Duodenal mucosa (tissue), 2 donors: ENCODE measurements at regions not wholly inside any gene's neighbourhood (a gene's known extent, or its start where the extent isn't known, plus 50 kb on each side); places are given as distances from the start of the nearest gene placed in this dataset.

Experiments
- H3K27ac ChIP-seq: one replicate; pipeline ENCODE4 v1.7.0; 2013; ENCODE audit warnings: low read depth, low read length
- H3K27me3 ChIP-seq, 2 donors: one replicate each; pipeline ENCODE4 v1.7.0; 2013; ENCODE audit warnings: low read length in 2 of 2, control low read depth in 1 of 2; ENCODE audit not compliant: insufficient read depth in 2 of 2, control insufficient read depth in 1 of 2
- H3K36me3 ChIP-seq, 2 donors: one replicate each; pipeline ENCODE4 v1.7.0; 2013; ENCODE audit warnings: low read length in 2 of 2, control low read depth in 1 of 2; ENCODE audit not compliant: insufficient read depth in 2 of 2, control insufficient read depth in 1 of 2
- H3K4me1 ChIP-seq, 2 donors: one replicate each; pipeline ENCODE4 v1.7.0; 2013; ENCODE audit warnings: low read length in 2 of 2, control low read depth in 1 of 2; ENCODE audit not compliant: insufficient read depth in 2 of 2, control insufficient read depth in 1 of 2
- H3K4me3 ChIP-seq, 2 donors: one replicate each; pipeline ENCODE4 v1.7.0; 2013; ENCODE audit warnings: low read length in 2 of 2, low read depth in 1 of 2
- H3K9ac ChIP-seq, 2 donors: one replicate each; pipeline ENCODE4 v1.7.0; 2013; ENCODE audit warnings: low read length in 2 of 2, low read depth in 1 of 2
- H3K9me3 ChIP-seq, 2 donors: one replicate each; pipeline ENCODE4 v1.7.0; 2013; ENCODE audit warnings: low read length in 2 of 2, control low read depth in 1 of 2; ENCODE audit not compliant: control insufficient read depth in 1 of 2

- Histone ChIP-seq H3K27me3 (no peaks in the 10 kb centered on the region), H3K4me3 (no peak overlapping the region), H3K9me3 (no peaks in the 10 kb centered on the region), H3K27ac (no peak overlapping the region), H3K36me3 (no peaks in the 10 kb centered on the region), H3K4me1 (no peaks in the 10 kb centered on the region), H3K9ac (no peak overlapping the region)
These were observed 227.6 kb downstream of the LMO4 start for GRCh38 chr1:87556326-87556725.

GRCh38 chr1:87558921-87559320 is 230.2 kb downstream of the LMO4 start:
- Histone ChIP-seq H3K27me3 (no peaks in the 10 kb centered on the region), H3K27ac (no peak overlapping the region), H3K4me1 (no peaks in the 10 kb centered on the region), H3K36me3 (no peaks in the 10 kb centered on the region), H3K4me3 (no peak overlapping the region), H3K9me3 (no peaks in the 10 kb centered on the region), H3K9ac (no peak overlapping the region)

- H3K9ac ChIP-seq, result no peak overlapping the region
- H3K4me1 ChIP-seq, result no peaks in the 10 kb centered on the region
- H3K9me3 ChIP-seq, result no peaks in the 10 kb centered on the region
- H3K27me3 ChIP-seq, result no peaks in the 10 kb centered on the region
- H3K36me3 ChIP-seq, result no peaks in the 10 kb centered on the region
- H3K27ac ChIP-seq, result no peak overlapping the region
- no peak overlapping the region for H3K4me3 ChIP-seq
These were observed 231.5 kb downstream of the LMO4 start for GRCh38 chr1:87560137-87560536.

GRCh38 chr1:87560601-87561360 is 232.1 kb downstream of the LMO4 start:
- H3K9me3 ChIP-seq, result no peaks in the 10 kb centered on the region
- no peaks in the 10 kb centered on the region for H3K36me3 ChIP-seq

GRCh38 chr1:87563211-87563610 is 234.5 kb downstream of the LMO4 start:
- Histone ChIP-seq H3K4me3 (no peak overlapping the region), H3K27ac (no peak overlapping the region), H3K27me3 (no peaks in the 10 kb centered on the region), H3K9ac (no peak overlapping the region), H3K4me1 (no peaks in the 10 kb centered on the region), H3K9me3 (no peaks in the 10 kb centered on the region), H3K36me3 (no peaks in the 10 kb centered on the region)

More at GRCh38 chr1:87560601-87561360, 232.1 kb downstream of the LMO4 start:
- Histone ChIP-seq H3K27me3 (no peaks in the 10 kb centered on the region), H3K27ac (no peak overlapping the region), H3K4me3 (no peak overlapping the region), H3K4me1 (no peaks in the 10 kb centered on the region), H3K9ac (no peak overlapping the region)

GRCh38 chr1:87565861-87566260 is 237.2 kb downstream of the LMO4 start:
- Histone ChIP-seq H3K27ac (no peak overlapping the region), H3K9me3 (no peaks in the 10 kb centered on the region), H3K4me1 (no peaks in the 10 kb centered on the region), H3K27me3 (no peaks in the 10 kb centered on the region), H3K9ac (no peak overlapping the region), H3K36me3 (no peaks in the 10 kb centered on the region), H3K4me3 (no peak overlapping the region)

GRCh38 chr1:87568005-87568404 is 239.3 kb downstream of the LMO4 start:
- no peak overlapping the region for H3K4me3 ChIP-seq
- no peaks in the 10 kb centered on the region for H3K4me1 ChIP-seq
- H3K27me3 ChIP-seq, result no peaks in the 10 kb centered on the region
- H3K9ac ChIP-seq, result no peak overlapping the region
- H3K27ac ChIP-seq, result no peak overlapping the region
- H3K36me3 ChIP-seq, result no peaks in the 10 kb centered on the region
- no peaks in the 10 kb centered on the region for H3K9me3 ChIP-seq

- Histone ChIP-seq H3K27ac (no peak overlapping the region), H3K9me3 (no peaks in the 10 kb centered on the region), H3K4me3 (no peak overlapping the region), H3K4me1 (no peaks in the 10 kb centered on the region), H3K9ac (no peak overlapping the region), H3K27me3 (no peaks in the 10 kb centered on the region), H3K36me3 (no peaks in the 10 kb centered on the region)
These were observed 240.2 kb downstream of the LMO4 start for GRCh38 chr1:87568911-87569310.

GRCh38 chr1:87572008-87572407 is 243.3 kb downstream of the LMO4 start:
- Histone ChIP-seq H3K4me3 (no peak overlapping the region), H3K36me3 (no peaks in the 10 kb centered on the region), H3K27ac (no peak overlapping the region), H3K4me1 (no peaks in the 10 kb centered on the region), H3K9me3 (no peaks in the 10 kb centered on the region), H3K9ac (no peak overlapping the region), H3K27me3 (no peaks in the 10 kb centered on the region)

- Histone ChIP-seq H3K9me3 (no peaks in the 10 kb centered on the region), H3K4me3 (no peak overlapping the region), H3K9ac (no peak overlapping the region), H3K27ac (no peak overlapping the region), H3K36me3 (no peaks in the 10 kb centered on the region), H3K4me1 (no peaks in the 10 kb centered on the region), H3K27me3 (no peaks in the 10 kb centered on the region)
These were observed 244.2 kb downstream of the LMO4 start for GRCh38 chr1:87572891-87573290.
